WERI-Rb-1 (cell line): ENCODE measurements at regions not wholly inside any gene's neighbourhood (a gene's known extent, or its start where the extent isn't known, plus 50 kb on each side); places are given as distances from the start of the nearest gene placed in this dataset.

Source experiments
- DNase-seq: peaks from one replicate; pipeline ENCODE4 v3.0.0-alpha.2; 2020
- H3K27ac ChIP-seq: fragments of 250-450 bp; sonication (Bioruptor Pico); 2 replicates; pipeline ENCODE4 v1.5.1; 2020; ENCODE audit warnings: mild to moderate bottlenecking, moderate library complexity
- H3K27me3 ChIP-seq: fragments of 250-450 bp; sonication (Bioruptor Pico); 2 replicates; pipeline ENCODE4 v1.5.1; 2021; ENCODE audit warnings: mild to moderate bottlenecking, low read depth, moderate library complexity; ENCODE audit not compliant: insufficient read depth, severe bottlenecking
- H3K36me3 ChIP-seq: fragments of 250-450 bp; sonication (Bioruptor Pico); 2 replicates; pipeline ENCODE4 v1.5.1; 2020; ENCODE audit warnings: mild to moderate bottlenecking, moderate library complexity
- H3K4me3 ChIP-seq: 2 replicates; pipeline ENCODE4 v1.5.1; 2011; ENCODE audit warnings: low read depth, mild to moderate bottlenecking, control low read depth, low read length
- H3K9me3 ChIP-seq: fragments of 250-450 bp; sonication (Bioruptor Pico); 2 replicates; pipeline ENCODE4 v1.5.1; 2021; ENCODE audit warnings: mild to moderate bottlenecking, moderate library complexity; ENCODE audit not compliant: severe bottlenecking
- CTCF ChIP-seq: IDR thresholded peaks from 2 replicates; pipeline ENCODE4 v1.5.1; 2011; ENCODE audit warnings: low read depth, mild to moderate bottlenecking, control low read depth, inconsistent platforms, low read length

- Histone ChIP-seq H3K4me3 (no peak overlapping the region), H3K27me3 (no peaks in the 10 kb centered on the region), H3K36me3 (no peaks in the 10 kb centered on the region), H3K9me3 (peaks cover 2% of the 10 kb centered on the region), H3K27ac (no peak overlapping the region)
- TF ChIP-seq CTCF: no peak
- DNase-seq: no peak
Observed at GRCh38 chr7:135825406-135825805, 76.8 kb upstream of the FAM180A start.

GRCh38 chr7:135822376-135822775, 73.8 kb upstream of the FAM180A start:
- no peak for DNase-seq
- H3K27me3 ChIP-seq: no peaks in the 10 kb centered on the region
- H3K27ac ChIP-seq: no peak overlapping the region
- TF ChIP-seq CTCF: no peak
- H3K4me3 ChIP-seq: no peak overlapping the region
- H3K9me3 ChIP-seq: no peaks in the 10 kb centered on the region
- H3K36me3 ChIP-seq: no peaks in the 10 kb centered on the region

GRCh38 chr7:135817583-135817982, 69.0 kb upstream of the FAM180A start:
- Histone ChIP-seq H3K36me3 (no peaks in the 10 kb centered on the region), H3K27ac (no peak overlapping the region), H3K4me3 (no peak overlapping the region), H3K27me3 (no peaks in the 10 kb centered on the region), H3K9me3 (no peaks in the 10 kb centered on the region)
- TF ChIP-seq CTCF: no peak
- no peak for DNase-seq

- no peak overlapping the region for H3K27ac ChIP-seq
- H3K27me3 ChIP-seq: no peaks in the 10 kb centered on the region
- no peaks in the 10 kb centered on the region for H3K36me3 ChIP-seq
- H3K9me3 ChIP-seq: no peaks in the 10 kb centered on the region
- TF ChIP-seq CTCF: no peak
- H3K4me3 ChIP-seq: no peak overlapping the region
- no peak for DNase-seq
Observed at GRCh38 chr7:135815033-135815432, 66.4 kb upstream of the FAM180A start.

- no peak for TF ChIP-seq CTCF
- Histone ChIP-seq H3K4me3 (no peak overlapping the region), H3K9me3 (no peaks in the 10 kb centered on the region), H3K27me3 (no peaks in the 10 kb centered on the region), H3K36me3 (no peaks in the 10 kb centered on the region), H3K27ac (no peak overlapping the region)
- DNase-seq: no peak
Observed at GRCh38 chr7:135812148-135812547, 63.5 kb upstream of the FAM180A start.

- Histone ChIP-seq H3K27me3 (no peaks in the 10 kb centered on the region), H3K27ac (no peak overlapping the region), H3K4me3 (no peak overlapping the region), H3K36me3 (no peaks in the 10 kb centered on the region), H3K9me3 (no peaks in the 10 kb centered on the region)
- TF ChIP-seq CTCF: no peak
- no peak for DNase-seq
Observed at GRCh38 chr7:135811506-135811905, 62.9 kb upstream of the FAM180A start.
